ENCODE measurements at regions not wholly inside any gene's neighbourhood (a gene's known extent, or its start where the extent isn't known, plus 50 kb on each side); places are given as distances from the start of the nearest gene placed in this dataset.

DNA sequence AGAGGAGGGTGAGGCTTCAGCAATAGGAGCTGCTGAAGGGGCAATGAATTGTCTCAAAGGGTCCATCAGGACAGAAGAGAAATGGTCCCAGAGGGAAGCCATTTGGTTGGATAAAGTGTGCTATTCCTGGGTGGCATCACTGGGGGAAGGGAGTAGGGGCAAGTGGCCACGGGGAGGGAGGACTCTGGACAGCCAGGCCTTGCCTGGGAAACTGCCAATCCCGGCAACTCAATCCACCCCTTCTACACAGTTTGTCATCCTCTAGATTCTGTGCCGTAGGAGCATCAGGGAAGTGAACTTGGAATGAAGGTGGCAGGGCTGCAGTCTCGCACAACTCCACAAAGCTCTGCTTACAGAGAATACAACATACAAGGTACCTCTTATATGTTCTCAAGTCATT is 59.5 kb upstream of the RIPOR2 start:
- Histone ChIP-seq H3K4me1 (ENCODE audit: insufficient read depth, low read length, poor library complexity, severe bottlenecking) (peaks cover 18% of the 10 kb centered on the region), H3K9me3 (ENCODE audit: insufficient read depth, low read depth, low read length) (no peaks in the 10 kb centered on the region), H3F3A (ENCODE audit: low read depth) (no peaks in the 10 kb centered on the region), H3K4me3 (ENCODE audit: low read length, poor library complexity, severe bottlenecking) (no peak overlapping the region), H3K36me3 (ENCODE audit: insufficient read depth, low read length) (peaks cover 14% of the 10 kb centered on the region; the same call in 1 of the 2 replicates), H3K27me3 (ENCODE audit: insufficient read depth, low read length, poor library complexity, severe bottlenecking) (no peaks in the 10 kb centered on the region), H2AFZ (ENCODE audit: low read length) (no peak overlapping the region), H3K9ac (ENCODE audit: low read depth, low read length, poor library complexity, severe bottlenecking) (no peak overlapping the region), H4K20me1 (ENCODE audit: insufficient read depth, low read length, poor library complexity, severe bottlenecking) (peaks cover 15% of the 10 kb centered on the region), H3K9me2 (replicated peaks; ENCODE audit: low read depth, low read length) (no peaks in the 10 kb centered on the region), H3K79me2 (ENCODE audit: insufficient read depth, low read length) (peaks cover 61% of the 10 kb centered on the region), H3K4me2 (ENCODE audit: low read depth, low read length, poor library complexity, severe bottlenecking) (no peak overlapping the region)
- TF ChIP-seq, protein P1, sequence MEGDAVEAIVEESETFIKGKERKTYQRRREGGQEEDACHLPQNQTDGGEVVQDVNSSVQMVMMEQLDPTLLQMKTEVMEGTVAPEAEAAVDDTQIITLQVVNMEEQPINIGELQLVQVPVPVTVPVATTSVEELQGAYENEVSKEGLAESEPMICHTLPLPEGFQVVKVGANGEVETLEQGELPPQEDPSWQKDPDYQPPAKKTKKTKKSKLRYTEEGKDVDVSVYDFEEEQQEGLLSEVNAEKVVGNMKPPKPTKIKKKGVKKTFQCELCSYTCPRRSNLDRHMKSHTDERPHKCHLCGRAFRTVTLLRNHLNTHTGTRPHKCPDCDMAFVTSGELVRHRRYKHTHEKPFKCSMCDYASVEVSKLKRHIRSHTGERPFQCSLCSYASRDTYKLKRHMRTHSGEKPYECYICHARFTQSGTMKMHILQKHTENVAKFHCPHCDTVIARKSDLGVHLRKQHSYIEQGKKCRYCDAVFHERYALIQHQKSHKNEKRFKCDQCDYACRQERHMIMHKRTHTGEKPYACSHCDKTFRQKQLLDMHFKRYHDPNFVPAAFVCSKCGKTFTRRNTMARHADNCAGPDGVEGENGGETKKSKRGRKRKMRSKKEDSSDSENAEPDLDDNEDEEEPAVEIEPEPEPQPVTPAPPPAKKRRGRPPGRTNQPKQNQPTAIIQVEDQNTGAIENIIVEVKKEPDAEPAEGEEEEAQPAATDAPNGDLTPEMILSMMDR (conservative IDR thresholded peaks at IDR 0.05; ENCODE audit: low read length), result no peak
- TF ChIP-seq EZH2phosphoT487 (IDR thresholded peaks at IDR 0.05; ENCODE audit: borderline replicate concordance), result no peak

GRCh38 chr6:24996269-24996836 is 60.6 kb upstream of the RIPOR2 start:
- no peak overlapping the region for H2AFZ ChIP-seq (ENCODE audit: low read length)
- no peak overlapping the region for H3K4me2 ChIP-seq (ENCODE audit: low read depth, low read length, poor library complexity, severe bottlenecking)
- H3K9me3 ChIP-seq (ENCODE audit: insufficient read depth, low read depth, low read length), result no peaks in the 10 kb centered on the region
- H3K9me2 ChIP-seq (replicated peaks; ENCODE audit: low read depth, low read length), result no peaks in the 10 kb centered on the region
- H3K79me2 ChIP-seq (ENCODE audit: insufficient read depth, low read length), result peaks cover 59% of the 10 kb centered on the region
- no peak overlapping the region for H3K9ac ChIP-seq (ENCODE audit: low read depth, low read length, poor library complexity, severe bottlenecking)
- peaks cover 14% of the 10 kb centered on the region; the same call in 1 of the 2 replicates for H3K36me3 ChIP-seq (ENCODE audit: insufficient read depth, low read length)
- TF ChIP-seq, protein P1 (conservative IDR thresholded peaks at IDR 0.05; ENCODE audit: low read length), result no peak
- no peak for TF ChIP-seq EZH2phosphoT487 (IDR thresholded peaks at IDR 0.05; ENCODE audit: borderline replicate concordance)
- no peaks in the 10 kb centered on the region for H3F3A ChIP-seq (ENCODE audit: low read depth)
- peaks cover 12% of the 10 kb centered on the region for H4K20me1 ChIP-seq (ENCODE audit: insufficient read depth, low read length, poor library complexity, severe bottlenecking)
- no peaks in the 10 kb centered on the region for H3K27me3 ChIP-seq (ENCODE audit: insufficient read depth, low read length, poor library complexity, severe bottlenecking)
- no peak overlapping the region for H3K4me3 ChIP-seq (ENCODE audit: low read length, poor library complexity, severe bottlenecking)
- H3K4me1 ChIP-seq (ENCODE audit: insufficient read depth, low read length, poor library complexity, severe bottlenecking), result peaks cover 18% of the 10 kb centered on the region

DNA sequence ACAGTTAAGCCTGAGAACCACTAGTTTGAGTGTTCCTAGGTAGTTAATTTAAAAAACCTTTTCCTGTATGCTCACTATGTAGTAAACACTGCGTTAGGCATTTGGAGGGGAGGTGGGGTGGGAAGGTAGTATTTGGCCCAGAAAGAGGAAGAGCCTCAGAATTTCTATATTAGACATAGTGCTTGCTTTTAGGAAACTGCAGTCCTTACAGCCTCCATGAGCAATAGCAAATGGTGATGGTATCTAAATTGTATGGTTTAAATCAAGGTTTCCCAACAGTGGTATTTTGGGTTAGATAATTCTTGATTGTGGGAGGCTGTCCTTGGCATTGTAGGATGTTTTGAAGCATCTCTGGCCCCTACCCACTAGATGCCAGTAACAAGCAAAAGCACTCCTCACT is 61.5 kb upstream of the RIPOR2 start:
- Histone ChIP-seq H3K4me1 (ENCODE audit: insufficient read depth, low read length, poor library complexity, severe bottlenecking) (peaks cover 13% of the 10 kb centered on the region), H3K4me2 (ENCODE audit: low read depth, low read length, poor library complexity, severe bottlenecking) (no peak overlapping the region)
- no peak for TF ChIP-seq EZH2phosphoT487 (IDR thresholded peaks at IDR 0.05; ENCODE audit: borderline replicate concordance)
- TF ChIP-seq, protein P1 (conservative IDR thresholded peaks at IDR 0.05; ENCODE audit: low read length), result no peak

More for the DNA sequence above, 61.5 kb upstream of the RIPOR2 start:
- Histone ChIP-seq H3K27me3 (ENCODE audit: insufficient read depth, low read length, poor library complexity, severe bottlenecking) (no peaks in the 10 kb centered on the region), H3K9me3 (ENCODE audit: insufficient read depth, low read depth, low read length) (no peaks in the 10 kb centered on the region), H3F3A (ENCODE audit: low read depth) (no peaks in the 10 kb centered on the region), H3K9me2 (replicated peaks; ENCODE audit: low read depth, low read length) (no peaks in the 10 kb centered on the region), H4K20me1 (ENCODE audit: insufficient read depth, low read length, poor library complexity, severe bottlenecking) (peaks cover 7% of the 10 kb centered on the region), H2AFZ (ENCODE audit: low read length) (no peak overlapping the region), H3K36me3 (ENCODE audit: insufficient read depth, low read length) (peaks cover 14% of the 10 kb centered on the region; the same call in 1 of the 2 replicates), H3K79me2 (ENCODE audit: insufficient read depth, low read length) (peaks cover 55% of the 10 kb centered on the region), H3K4me3 (ENCODE audit: low read length, poor library complexity, severe bottlenecking) (no peak overlapping the region), H3K9ac (ENCODE audit: low read depth, low read length, poor library complexity, severe bottlenecking) (no peak overlapping the region)

Data from Loucy (cell line).